Breast epithelium (tissue), 3 donors: ENCODE measurements at regions not wholly inside any gene's neighbourhood (a gene's known extent, or its start where the extent isn't known, plus 50 kb on each side); places are given as distances from the start of the nearest gene placed in this dataset.

Source experiments
- POLR2A ChIP-seq: fragments of 450-650 bp; IDR thresholded peaks from one replicate; pipeline ENCODE4 v1.6.1; 2016; ENCODE audit warnings: antibody characterized with exemption, mild to moderate bottlenecking, moderate library complexity
- TF ChIP-seq, protein P1 (sequence below), 3 donors: fragments of 450-650 bp; IDR thresholded peaks; one replicate each; pipeline ENCODE4 v1.5.1; 2016 to 2017; ENCODE audit warnings: antibody characterized with exemption in 3 of 3, mild to moderate bottlenecking in 3 of 3, moderate library complexity in 3 of 3

DNA sequence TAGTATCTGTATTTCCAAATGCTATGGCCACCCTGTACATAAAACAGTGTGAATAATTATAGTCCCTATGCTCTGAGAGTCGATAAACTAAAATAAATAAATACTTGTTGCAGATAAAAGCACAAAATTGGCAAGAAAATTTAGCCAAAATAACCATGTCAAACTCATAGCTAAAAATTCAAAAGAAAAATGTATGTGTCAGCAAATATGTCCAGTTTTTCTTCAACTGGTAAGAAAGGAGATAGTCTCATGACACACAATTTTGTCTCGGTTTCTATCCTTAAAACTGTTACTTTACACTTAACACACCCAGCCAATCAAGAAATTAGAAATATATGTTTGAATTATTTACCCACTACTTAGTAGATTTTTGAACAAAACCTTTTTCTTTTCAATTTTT is 145.6 kb upstream of the FSCB start:
- TF ChIP-seq POLR2A, result no peak
- TF ChIP-seq, protein P1, sequence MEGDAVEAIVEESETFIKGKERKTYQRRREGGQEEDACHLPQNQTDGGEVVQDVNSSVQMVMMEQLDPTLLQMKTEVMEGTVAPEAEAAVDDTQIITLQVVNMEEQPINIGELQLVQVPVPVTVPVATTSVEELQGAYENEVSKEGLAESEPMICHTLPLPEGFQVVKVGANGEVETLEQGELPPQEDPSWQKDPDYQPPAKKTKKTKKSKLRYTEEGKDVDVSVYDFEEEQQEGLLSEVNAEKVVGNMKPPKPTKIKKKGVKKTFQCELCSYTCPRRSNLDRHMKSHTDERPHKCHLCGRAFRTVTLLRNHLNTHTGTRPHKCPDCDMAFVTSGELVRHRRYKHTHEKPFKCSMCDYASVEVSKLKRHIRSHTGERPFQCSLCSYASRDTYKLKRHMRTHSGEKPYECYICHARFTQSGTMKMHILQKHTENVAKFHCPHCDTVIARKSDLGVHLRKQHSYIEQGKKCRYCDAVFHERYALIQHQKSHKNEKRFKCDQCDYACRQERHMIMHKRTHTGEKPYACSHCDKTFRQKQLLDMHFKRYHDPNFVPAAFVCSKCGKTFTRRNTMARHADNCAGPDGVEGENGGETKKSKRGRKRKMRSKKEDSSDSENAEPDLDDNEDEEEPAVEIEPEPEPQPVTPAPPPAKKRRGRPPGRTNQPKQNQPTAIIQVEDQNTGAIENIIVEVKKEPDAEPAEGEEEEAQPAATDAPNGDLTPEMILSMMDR (IDR thresholded peaks at IDR 0.05), result no peak
